Uterus (tissue), 2 donors: ENCODE measurements at regions not wholly inside any gene's neighbourhood (a gene's known extent, or its start where the extent isn't known, plus 50 kb on each side); places are given as distances from the start of the nearest gene placed in this dataset.

Experiments
- POLR2A ChIP-seq, 2 donors: fragments of 450-650 bp; IDR thresholded peaks; one replicate each; pipeline ENCODE4 v1.6.1; 2016; ENCODE audit warnings: antibody characterized with exemption in 2 of 2, mild to moderate bottlenecking in 1 of 2, moderate library complexity in 1 of 2
- TF ChIP-seq, protein P1 (sequence below), 4 experiments: fragments of 200-600 bp in 2 of 4; fragments of 450-650 bp in 2 of 4; sonication (generic) in 2 of 4; IDR thresholded peaks; one replicate each; pipeline ENCODE4 v1.5.1; 2016 to 2019; ENCODE audit warnings: antibody characterized with exemption in 4 of 4, mild to moderate bottlenecking in 2 of 4, moderate library complexity in 1 of 4

DNA sequence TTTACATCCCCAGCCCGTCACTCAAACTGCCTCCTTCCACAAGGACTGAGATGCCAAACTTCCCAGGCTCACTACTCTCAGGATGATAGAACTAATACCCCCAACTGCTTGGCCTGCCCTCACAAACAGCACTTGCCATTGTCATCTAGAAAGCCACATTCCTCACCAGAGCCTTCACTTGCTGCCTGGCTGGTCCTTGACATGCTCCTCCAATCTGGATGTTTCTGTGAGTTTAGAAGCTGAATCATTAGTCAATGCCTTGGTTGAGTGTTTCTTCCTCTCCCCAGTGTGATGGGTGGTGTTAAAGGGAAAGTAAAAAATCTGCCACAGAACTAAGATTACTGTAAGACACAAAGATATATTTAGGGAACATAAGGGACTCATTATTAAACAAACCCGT lies 52.5 kb downstream of the MARCHF4 start:
- TF ChIP-seq, protein P1, sequence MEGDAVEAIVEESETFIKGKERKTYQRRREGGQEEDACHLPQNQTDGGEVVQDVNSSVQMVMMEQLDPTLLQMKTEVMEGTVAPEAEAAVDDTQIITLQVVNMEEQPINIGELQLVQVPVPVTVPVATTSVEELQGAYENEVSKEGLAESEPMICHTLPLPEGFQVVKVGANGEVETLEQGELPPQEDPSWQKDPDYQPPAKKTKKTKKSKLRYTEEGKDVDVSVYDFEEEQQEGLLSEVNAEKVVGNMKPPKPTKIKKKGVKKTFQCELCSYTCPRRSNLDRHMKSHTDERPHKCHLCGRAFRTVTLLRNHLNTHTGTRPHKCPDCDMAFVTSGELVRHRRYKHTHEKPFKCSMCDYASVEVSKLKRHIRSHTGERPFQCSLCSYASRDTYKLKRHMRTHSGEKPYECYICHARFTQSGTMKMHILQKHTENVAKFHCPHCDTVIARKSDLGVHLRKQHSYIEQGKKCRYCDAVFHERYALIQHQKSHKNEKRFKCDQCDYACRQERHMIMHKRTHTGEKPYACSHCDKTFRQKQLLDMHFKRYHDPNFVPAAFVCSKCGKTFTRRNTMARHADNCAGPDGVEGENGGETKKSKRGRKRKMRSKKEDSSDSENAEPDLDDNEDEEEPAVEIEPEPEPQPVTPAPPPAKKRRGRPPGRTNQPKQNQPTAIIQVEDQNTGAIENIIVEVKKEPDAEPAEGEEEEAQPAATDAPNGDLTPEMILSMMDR (IDR thresholded peaks at IDR 0.05): no peak
- no peak for TF ChIP-seq POLR2A (IDR thresholded peaks at IDR 0.05)
